GM10248 (cell line): ENCODE measurements at regions not wholly inside any gene's neighbourhood (a gene's known extent, or its start where the extent isn't known, plus 50 kb on each side); places are given as distances from the start of the nearest gene placed in this dataset.
"Not testable (repeated sequence)": the region's sequence is repeated elsewhere in the genome, so short reads cannot be mapped to it uniquely, and the experiment has no call there.

Source experiments
- CTCF ChIA-PET: fragments of 300-600 bp; sonication (Branson Sonifier 250); formaldehyde crosslinking; extraction: SDS; loops from one replicate; lab custom pipeline; 2021; ENCODE audit warnings: antibody characterized with exemption; lab: Yijun Ruan, JAX
- POLR2A ChIA-PET: fragments of 350-650 bp; sonication (Branson Sonifier 250); formaldehyde crosslinking; extraction: SDS; loops from one replicate; lab custom pipeline; 2020; ENCODE audit warnings: antibody characterized with exemption; lab: Yijun Ruan, JAX
- DNase-seq: peaks from one replicate; pipeline ENCODE4 v3.0.0; 2012; ENCODE audit errors: extremely low spot score
- TF ChIP-seq, protein P1 (sequence below): IDR thresholded peaks from 2 replicates; pipeline ENCODE4 v1.5.1; 2012; ENCODE audit warnings: mild to moderate bottlenecking, low read depth; ENCODE audit errors: extremely low read depth, missing control alignments, control extremely low read depth

GRCh38 chr11:97622795-97623194 is 1233.0 kb downstream of the JRKL start:
- CTCF ChIA-PET: no interaction called here
- TF ChIP-seq, protein P1, sequence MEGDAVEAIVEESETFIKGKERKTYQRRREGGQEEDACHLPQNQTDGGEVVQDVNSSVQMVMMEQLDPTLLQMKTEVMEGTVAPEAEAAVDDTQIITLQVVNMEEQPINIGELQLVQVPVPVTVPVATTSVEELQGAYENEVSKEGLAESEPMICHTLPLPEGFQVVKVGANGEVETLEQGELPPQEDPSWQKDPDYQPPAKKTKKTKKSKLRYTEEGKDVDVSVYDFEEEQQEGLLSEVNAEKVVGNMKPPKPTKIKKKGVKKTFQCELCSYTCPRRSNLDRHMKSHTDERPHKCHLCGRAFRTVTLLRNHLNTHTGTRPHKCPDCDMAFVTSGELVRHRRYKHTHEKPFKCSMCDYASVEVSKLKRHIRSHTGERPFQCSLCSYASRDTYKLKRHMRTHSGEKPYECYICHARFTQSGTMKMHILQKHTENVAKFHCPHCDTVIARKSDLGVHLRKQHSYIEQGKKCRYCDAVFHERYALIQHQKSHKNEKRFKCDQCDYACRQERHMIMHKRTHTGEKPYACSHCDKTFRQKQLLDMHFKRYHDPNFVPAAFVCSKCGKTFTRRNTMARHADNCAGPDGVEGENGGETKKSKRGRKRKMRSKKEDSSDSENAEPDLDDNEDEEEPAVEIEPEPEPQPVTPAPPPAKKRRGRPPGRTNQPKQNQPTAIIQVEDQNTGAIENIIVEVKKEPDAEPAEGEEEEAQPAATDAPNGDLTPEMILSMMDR: no peak
- POLR2A ChIA-PET: no interaction called here
- DNase-seq: no peak

DNA sequence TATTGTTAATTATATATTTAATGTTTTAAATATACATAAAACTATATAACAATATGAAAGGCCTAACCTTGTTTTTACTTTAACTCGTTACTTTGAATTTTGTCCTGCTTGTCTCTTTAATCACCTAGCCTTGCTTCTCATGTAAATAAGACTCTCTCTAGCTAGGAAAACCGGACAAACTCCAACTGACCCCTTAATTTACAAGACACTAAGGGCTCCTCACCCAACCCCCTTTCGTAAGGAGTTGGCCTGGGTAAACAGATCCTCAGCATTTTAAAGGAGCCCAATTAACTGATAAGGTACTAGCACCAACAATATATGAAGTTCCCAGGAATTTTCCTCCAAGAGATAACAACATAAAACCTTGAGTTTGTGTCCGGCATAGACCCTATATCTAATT is 1246.9 kb downstream of the JRKL start:
- DNase-seq, POLR2A ChIA-PET, CTCF ChIA-PET: not testable (repeated sequence)

- no peak for DNase-seq
- POLR2A ChIA-PET: no interaction called here
- CTCF ChIA-PET: interaction anchor here (0.8 kb wide), 1 partner anchor 30 kb away, joined by 3 read pairs; no protein-coding TSS in a partner anchor
- TF ChIP-seq, protein P1: no peak
Measured at GRCh38 chr11:97637701-97638100, 1247.9 kb downstream of the JRKL start.

DNA sequence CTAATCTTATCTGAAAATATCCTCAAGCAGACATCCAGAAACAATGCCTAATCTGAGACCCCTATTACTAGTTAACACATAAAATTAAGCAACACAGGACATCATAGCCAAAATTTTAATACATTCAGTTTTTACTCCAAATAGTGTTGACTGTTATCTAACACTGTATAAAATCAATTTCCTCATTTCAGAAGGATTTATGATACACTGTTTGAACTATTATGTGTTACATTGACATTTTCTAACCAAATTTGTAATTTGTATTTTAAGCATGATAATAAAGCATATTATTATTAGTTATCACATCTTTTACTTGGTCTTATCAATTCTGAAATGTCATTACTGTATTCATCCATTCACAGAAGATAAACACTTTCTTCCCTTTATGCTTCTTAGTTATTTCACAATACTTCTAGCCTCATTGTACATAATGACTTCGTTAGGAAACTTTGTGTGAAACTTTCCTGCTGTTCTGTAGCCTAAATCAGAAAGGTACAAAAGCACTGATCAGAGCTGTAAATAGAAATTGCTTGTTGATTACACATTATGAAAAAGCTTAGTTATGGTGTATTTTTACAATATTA is 1248.9 kb downstream of the JRKL start:
- DNase-seq: no peak
- TF ChIP-seq, protein P1: no peak
- ChIA-PET POLR2A (no interaction called here), CTCF (no interaction called here)

GRCh38 chr11:97641988-97642387 is 1252.2 kb downstream of the JRKL start:
- ChIA-PET CTCF (no interaction called here), POLR2A (no interaction called here)

DNA sequence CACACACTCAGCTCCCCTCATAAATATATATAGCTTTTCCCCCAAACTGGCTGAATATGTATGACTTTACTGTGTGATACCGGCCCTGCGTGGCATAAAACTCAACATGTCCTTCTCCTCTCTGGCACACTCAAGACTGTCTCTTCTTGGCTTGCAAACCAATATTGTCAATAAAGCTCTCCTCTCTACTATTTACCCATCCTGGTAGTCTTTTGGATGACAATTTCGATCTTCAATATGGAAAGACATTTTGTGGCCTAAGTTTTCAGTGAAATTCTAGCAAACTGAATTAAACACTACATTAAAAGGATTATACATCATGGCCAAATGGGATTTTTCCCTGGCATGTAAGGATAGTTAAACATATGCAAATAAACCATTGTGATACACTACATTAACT is 1255.9 kb downstream of the JRKL start:
- no peak for DNase-seq
- TF ChIP-seq, protein P1: no peak
- ChIA-PET POLR2A (no interaction called here), CTCF (no interaction called here)

More at GRCh38 chr11:97641988-97642387, 1252.2 kb downstream of the JRKL start:
- no peak for DNase-seq
- TF ChIP-seq, protein P1: no peak

GRCh38 chr11:97656356-97656755 is 1266.5 kb downstream of the JRKL start:
- CTCF ChIA-PET: no interaction called here
- DNase-seq: no peak
- TF ChIP-seq, protein P1: no peak
- POLR2A ChIA-PET: no interaction called here
